ENCODE measurements at regions not wholly inside any gene's neighbourhood (a gene's known extent, or its start where the extent isn't known, plus 50 kb on each side); places are given as distances from the start of the nearest gene placed in this dataset.
"Not testable (repeated sequence)": the region's sequence is repeated elsewhere in the genome, so short reads cannot be mapped to it uniquely, and the experiment has no call there.

GRCh38 chr9:16282718-16283117 is 587.8 kb downstream of the BNC2 start:
- DNase-seq, result no peak

GRCh38 chr9:16286160-16286559 is 584.3 kb downstream of the BNC2 start:
- DNase-seq, result no peak

- no peak for DNase-seq
Observed at GRCh38 chr9:16289639-16290038, 580.8 kb downstream of the BNC2 start.

- DNase-seq, result no peak
Observed at GRCh38 chr9:16290169-16290568, 580.3 kb downstream of the BNC2 start.

GRCh38 chr9:16291921-16292320 is 578.5 kb downstream of the BNC2 start:
- no peak for DNase-seq

GRCh38 chr9:16293610-16294009 is 576.9 kb downstream of the BNC2 start:
- DNase-seq, result no peak

- no peak for DNase-seq
Observed at GRCh38 chr9:16294133-16294770, 576.2 kb downstream of the BNC2 start.

- DNase-seq, result not testable (repeated sequence)
Observed at GRCh38 chr9:16294940-16295339, 575.5 kb downstream of the BNC2 start.

- DNase-seq, result not testable (repeated sequence)
Observed at GRCh38 chr9:16299368-16299767, 571.1 kb downstream of the BNC2 start.

GRCh38 chr9:16303506-16303905 is 567.0 kb downstream of the BNC2 start:
- DNase-seq, result no peak

GRCh38 chr9:16304301-16304700 is 566.2 kb downstream of the BNC2 start:
- DNase-seq, result no peak

GRCh38 chr9:16306586-16306985 is 563.9 kb downstream of the BNC2 start:
- no peak for DNase-seq

- DNase-seq, result no peak
Observed at GRCh38 chr9:16307626-16308195, 562.8 kb downstream of the BNC2 start.

- no peak for DNase-seq
Observed at GRCh38 chr9:16308645-16309044, 561.8 kb downstream of the BNC2 start.

- no peak for DNase-seq
Observed at GRCh38 chr9:16309082-16309468, 561.4 kb downstream of the BNC2 start.

- DNase-seq, result no peak
Observed at GRCh38 chr9:16309469-16310271, 560.8 kb downstream of the BNC2 start.

GRCh38 chr9:16310278-16311110 is 560.0 kb downstream of the BNC2 start:
- DNase-seq, result no peak

GRCh38 chr9:16312116-16312515 is 558.4 kb downstream of the BNC2 start:
- no peak for DNase-seq

- no peak for DNase-seq
Observed at GRCh38 chr9:16312962-16313546, 557.4 kb downstream of the BNC2 start.

- DNase-seq, result no peak
Observed at GRCh38 chr9:16314476-16314875, 556.0 kb downstream of the BNC2 start.

- no peak for DNase-seq
Observed at GRCh38 chr9:16315720-16316119, 554.8 kb downstream of the BNC2 start.

GRCh38 chr9:16316456-16316855 is 554.0 kb downstream of the BNC2 start:
- DNase-seq, result no peak
